ENCODE measurements at regions not wholly inside any gene's neighbourhood (a gene's known extent, or its start where the extent isn't known, plus 50 kb on each side); places are given as distances from the start of the nearest gene placed in this dataset.

DNA sequence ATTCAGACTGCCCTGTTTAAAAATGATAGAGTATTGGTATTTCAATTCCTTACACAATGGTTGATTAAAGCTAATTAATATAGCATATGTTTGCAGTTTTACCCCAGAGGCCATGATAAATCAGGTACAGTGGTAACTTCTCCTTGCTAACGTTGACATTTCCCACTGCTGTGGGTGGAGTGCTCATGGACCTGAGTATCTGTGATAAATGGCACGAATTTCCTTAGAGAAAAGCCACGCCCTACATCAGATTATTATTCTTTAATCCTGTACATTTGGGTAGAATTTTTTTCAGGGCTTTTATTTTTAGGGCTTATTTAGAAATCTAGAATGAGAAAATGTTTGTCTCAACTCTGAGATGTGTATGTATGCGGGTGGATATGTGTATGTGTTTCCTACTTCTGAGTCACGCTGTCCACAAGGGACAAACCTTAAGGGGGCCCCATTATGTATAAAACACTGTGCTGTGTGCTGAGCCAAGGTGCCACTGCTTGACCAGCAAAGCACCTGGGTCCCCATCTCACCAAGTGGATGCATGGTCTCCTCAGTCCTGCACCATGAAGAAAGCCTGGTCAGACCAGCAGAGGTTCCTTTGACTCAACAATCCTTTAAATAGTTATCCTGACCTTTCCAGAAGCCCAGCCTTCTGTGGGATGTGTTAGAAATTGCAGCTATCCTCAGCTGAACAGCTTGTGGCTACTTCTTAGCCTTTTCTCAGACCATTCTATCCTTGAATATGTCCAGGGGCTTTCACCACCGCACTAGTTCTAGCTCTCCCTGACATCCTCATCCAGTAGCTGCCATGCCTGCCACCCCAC is 57.9 kb upstream of the STK38L start:
- Histone ChIP-seq H3K27me3 (ENCODE audit: insufficient read depth, low read length) (no peaks in the 10 kb centered on the region), H3K9ac (ENCODE audit: extremely low read depth, insufficient read length, low read length) (no peak overlapping the region), H3K56ac (ENCODE audit: insufficient read length, low read depth, low read length) (no peak overlapping the region), H3K23me2 (ENCODE audit: insufficient read length, low read depth, low read length, poor library complexity, severe bottlenecking) (no peaks in the 10 kb centered on the region), H2BK5ac (ENCODE audit: insufficient read length, low read length) (no peak overlapping the region), H3K4ac (ENCODE audit: low read depth, low read length) (no peak overlapping the region), H3T11ph (ENCODE audit: low read length) (no peak overlapping the region), H3K4me2 (ENCODE audit: insufficient read depth, insufficient read length, low read length) (no peak overlapping the region), H2BK12ac (ENCODE audit: insufficient read length, low read depth, low read length) (no peak overlapping the region), H4K5ac (ENCODE audit: insufficient read length, low read depth, low read length) (no peak overlapping the region), H2BK15ac (ENCODE audit: low read depth, low read length) (no peak overlapping the region), H2AK5ac (ENCODE audit: insufficient read length, low read length) (no peak overlapping the region), H4K8ac (replicated peaks; ENCODE audit: insufficient read length, low read depth, low read length) (no peak overlapping the region), H3K23ac (ENCODE audit: insufficient read length, low read depth, low read length) (no peak overlapping the region), H3K4me1 (ENCODE audit: insufficient read depth, low read length) (no peaks in the 10 kb centered on the region), H3K14ac (ENCODE audit: insufficient read depth, low read length) (no peak overlapping the region), H4K20me1 (ENCODE audit: control insufficient read depth, insufficient read depth, insufficient read length) (no peaks in the 10 kb centered on the region), H4K91ac (ENCODE audit: insufficient read length, low read depth, low read length) (no peak overlapping the region), H2BK20ac (ENCODE audit: low read depth, low read length, poor library complexity, severe bottlenecking) (no peak overlapping the region), H3K79me1 (ENCODE audit: insufficient read depth, low read depth, low read length, poor library complexity, severe bottlenecking) (no peaks in the 10 kb centered on the region), H3K27ac (ENCODE audit: insufficient read length, low read depth, low read length) (no peak overlapping the region), H3K9me3 (ENCODE audit: control insufficient read depth, low read depth, low read length) (no peaks in the 10 kb centered on the region), H2AFZ (ENCODE audit: low read length) (no peak overlapping the region), H3K79me2 (ENCODE audit: insufficient read depth, low read length) (no peaks in the 10 kb centered on the region), H2BK120ac (ENCODE audit: low read depth, low read length, poor library complexity, severe bottlenecking) (no peak overlapping the region), H3K18ac (ENCODE audit: insufficient read length, low read depth, low read length) (no peak overlapping the region)
- no peaks in the 10 kb centered on the region for H3K36me3 Mint-ChIP-seq (ENCODE audit: insufficient read depth in 1 of 3, low read depth in 3 of 3)
- TF ChIP-seq, protein P1, sequence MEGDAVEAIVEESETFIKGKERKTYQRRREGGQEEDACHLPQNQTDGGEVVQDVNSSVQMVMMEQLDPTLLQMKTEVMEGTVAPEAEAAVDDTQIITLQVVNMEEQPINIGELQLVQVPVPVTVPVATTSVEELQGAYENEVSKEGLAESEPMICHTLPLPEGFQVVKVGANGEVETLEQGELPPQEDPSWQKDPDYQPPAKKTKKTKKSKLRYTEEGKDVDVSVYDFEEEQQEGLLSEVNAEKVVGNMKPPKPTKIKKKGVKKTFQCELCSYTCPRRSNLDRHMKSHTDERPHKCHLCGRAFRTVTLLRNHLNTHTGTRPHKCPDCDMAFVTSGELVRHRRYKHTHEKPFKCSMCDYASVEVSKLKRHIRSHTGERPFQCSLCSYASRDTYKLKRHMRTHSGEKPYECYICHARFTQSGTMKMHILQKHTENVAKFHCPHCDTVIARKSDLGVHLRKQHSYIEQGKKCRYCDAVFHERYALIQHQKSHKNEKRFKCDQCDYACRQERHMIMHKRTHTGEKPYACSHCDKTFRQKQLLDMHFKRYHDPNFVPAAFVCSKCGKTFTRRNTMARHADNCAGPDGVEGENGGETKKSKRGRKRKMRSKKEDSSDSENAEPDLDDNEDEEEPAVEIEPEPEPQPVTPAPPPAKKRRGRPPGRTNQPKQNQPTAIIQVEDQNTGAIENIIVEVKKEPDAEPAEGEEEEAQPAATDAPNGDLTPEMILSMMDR (conservative IDR thresholded peaks at IDR 0.05) = no peak
- no peak overlapping the region for H3K4me3 Mint-ChIP-seq
- H3K27ac Mint-ChIP-seq = peak overlapping the region in 1 of 3 experiments; percentile 36; a peak in 1 of 7 replicates
- WGBS (ENCODE audit: extremely low coverage, insufficient read length, low lambda C conversion rate) = no CpG with 5 or more reads among the region's 6 CpGs
- peaks cover 0 to 2% of the 10 kb centered on the region in 2 experiments; a peak in 1 of 4 replicates for H3K4me1 Mint-ChIP-seq
- no peaks in the 10 kb centered on the region for H3K27me3 Mint-ChIP-seq (ENCODE audit: low read depth)
- DNase-seq = no peak
- no peaks in the 10 kb centered on the region for H3K9me3 Mint-ChIP-seq
